ENCODE measurements at regions not wholly inside any gene's neighbourhood (a gene's known extent, or its start where the extent isn't known, plus 50 kb on each side); places are given as distances from the start of the nearest gene placed in this dataset.

GRCh38 chr10:88107296-88108097 lies 244.1 kb downstream of the PTEN start:
- H3K79me2 ChIP-seq (ENCODE audit: insufficient read depth, low read depth) = no peaks in the 10 kb centered on the region
- no peak for TF ChIP-seq CTCF (conservative IDR thresholded peaks at IDR 0.05; ENCODE audit: low read depth, low read length)
- H3K36me3 ChIP-seq (ENCODE audit: insufficient read depth) = no peaks in the 10 kb centered on the region
- no peaks in the 10 kb centered on the region for H3K27me3 ChIP-seq (ENCODE audit: insufficient read depth, low read depth)
- H2AFZ ChIP-seq (ENCODE audit: low read depth) = peak overlapping the region; percentile 27
- no peak overlapping the region for H3K9ac ChIP-seq
- no peaks in the 10 kb centered on the region for H4K20me1 ChIP-seq (ENCODE audit: insufficient read depth)
- peak overlapping the region; percentile 26; the same call in 1 of the 2 replicates for H3K4me2 ChIP-seq
- no peak overlapping the region for H3K4me3 ChIP-seq (IDR thresholded peaks at IDR 0.05; ENCODE audit: insufficient read depth, low read depth, low read length)
- H3K27ac ChIP-seq = peak overlapping the region; percentile 26; the same call in 1 of the 2 replicates
- peaks cover 30% of the 10 kb centered on the region for H3K4me1 ChIP-seq (ENCODE audit: low read depth, poor library complexity, severe bottlenecking)

GRCh38 chr10:88108115-88108610 lies 244.7 kb downstream of the PTEN start:
- H3K27me3 ChIP-seq (ENCODE audit: insufficient read depth, low read depth) = no peaks in the 10 kb centered on the region
- H3K4me1 ChIP-seq (ENCODE audit: low read depth, poor library complexity, severe bottlenecking) = peaks cover 34% of the 10 kb centered on the region
- peak overlapping the region; percentile 26; the same call in 1 of the 2 replicates for H3K27ac ChIP-seq
- H3K4me2 ChIP-seq = peak overlapping the region; percentile 26
- H4K20me1 ChIP-seq (ENCODE audit: insufficient read depth) = no peaks in the 10 kb centered on the region
- no peaks in the 10 kb centered on the region for H3K36me3 ChIP-seq (ENCODE audit: insufficient read depth)
- H3K9ac ChIP-seq = no peak overlapping the region
- H2AFZ ChIP-seq (ENCODE audit: low read depth) = peak overlapping the region; percentile 27
- no peaks in the 10 kb centered on the region for H3K79me2 ChIP-seq (ENCODE audit: insufficient read depth, low read depth)
- no peak for TF ChIP-seq CTCF (conservative IDR thresholded peaks at IDR 0.05; ENCODE audit: low read depth, low read length)
- no peak overlapping the region for H3K4me3 ChIP-seq (IDR thresholded peaks at IDR 0.05; ENCODE audit: insufficient read depth, low read depth, low read length)

GRCh38 chr10:88110355-88110754 lies 246.9 kb downstream of the PTEN start:
- Histone ChIP-seq H3K27me3 (ENCODE audit: insufficient read depth, low read depth) (no peaks in the 10 kb centered on the region), H3K4me3 (IDR thresholded peaks at IDR 0.05; ENCODE audit: insufficient read depth, low read depth, low read length) (no peak overlapping the region), H3K79me2 (ENCODE audit: insufficient read depth, low read depth) (no peaks in the 10 kb centered on the region), H3K27ac (no peak overlapping the region), H3K4me1 (ENCODE audit: low read depth, poor library complexity, severe bottlenecking) (peaks cover 50% of the 10 kb centered on the region), H3K4me2 (no peak overlapping the region), H4K20me1 (ENCODE audit: insufficient read depth) (no peaks in the 10 kb centered on the region), H3K9ac (no peak overlapping the region), H3K36me3 (ENCODE audit: insufficient read depth) (no peaks in the 10 kb centered on the region), H2AFZ (ENCODE audit: low read depth) (no peak overlapping the region)
- no peak for TF ChIP-seq CTCF (conservative IDR thresholded peaks at IDR 0.05; ENCODE audit: low read depth, low read length)

GRCh38 chr10:88110822-88111221 lies 247.4 kb downstream of the PTEN start:
- H3K36me3 ChIP-seq (ENCODE audit: insufficient read depth) = no peaks in the 10 kb centered on the region
- H2AFZ ChIP-seq (ENCODE audit: low read depth) = no peak overlapping the region
- H3K27ac ChIP-seq = no peak overlapping the region
- H3K4me3 ChIP-seq (IDR thresholded peaks at IDR 0.05; ENCODE audit: insufficient read depth, low read depth, low read length) = no peak overlapping the region
- no peaks in the 10 kb centered on the region for H4K20me1 ChIP-seq (ENCODE audit: insufficient read depth)
- H3K4me1 ChIP-seq (ENCODE audit: low read depth, poor library complexity, severe bottlenecking) = peaks cover 50% of the 10 kb centered on the region
- H3K27me3 ChIP-seq (ENCODE audit: insufficient read depth, low read depth) = no peaks in the 10 kb centered on the region
- TF ChIP-seq CTCF (conservative IDR thresholded peaks at IDR 0.05; ENCODE audit: low read depth, low read length) = no peak
- no peak overlapping the region for H3K4me2 ChIP-seq
- H3K9ac ChIP-seq = no peak overlapping the region
- H3K79me2 ChIP-seq (ENCODE audit: insufficient read depth, low read depth) = no peaks in the 10 kb centered on the region
